NB4 (cell line): ENCODE measurements at regions not wholly inside any gene's neighbourhood (a gene's known extent, or its start where the extent isn't known, plus 50 kb on each side); places are given as distances from the start of the nearest gene placed in this dataset.

Experiments used
- CTCF ChIP-seq: IDR thresholded peaks from one replicate; pipeline ENCODE4 v1.5.1; 2012; ENCODE audit warnings: low read depth, low read length
- MAX ChIP-seq: IDR thresholded peaks from 2 replicates; pipeline ENCODE4 v1.6.1; 2011; ENCODE audit warnings: low read depth, low read length
- POLR2A ChIP-seq: IDR thresholded peaks from 2 replicates; pipeline ENCODE4 v1.6.1; 2011; ENCODE audit warnings: mild to moderate bottlenecking; ENCODE audit not compliant: insufficient read length; ENCODE audit errors: extremely low read depth

GRCh38 chr16:8005096-8005860 lies 585.0 kb downstream of the TMEM114 start:
- TF ChIP-seq POLR2A (no peak), CTCF (no peak), MAX (no peak)
